Activated CD4-positive, CD25-positive, alpha-beta regulatory T cell treated with anti-CD3 and anti-CD28 coated beads, Interleukin-2, amount 50 U/mL, for 72 hours (primary cell): ENCODE measurements at regions not wholly inside any gene's neighbourhood (a gene's known extent, or its start where the extent isn't known, plus 50 kb on each side); places are given as distances from the start of the nearest gene placed in this dataset.
A peak's percentile ranks its signal among the peaks of the same experiment; 100 is the strongest.
"Not testable (repeated sequence)": the region's sequence is repeated elsewhere in the genome, so short reads cannot be mapped to it uniquely, and the experiment has no call there.

Experiments used
- DNase-seq: peaks from one replicate; pipeline ENCODE4 v3.0.0; 2021

GRCh38 chr14:105927096-105928060, 401.0 kb downstream of the TMEM121 start:
- DNase-seq, result no peak

- DNase-seq, result not testable (repeated sequence)
These were observed 402.1 kb downstream of the TMEM121 start for GRCh38 chr14:105928171-105929111.

GRCh38 chr14:105929327-105930081, 403.1 kb downstream of the TMEM121 start:
- DNase-seq, result no peak

- no peak for DNase-seq
These were observed 404.2 kb downstream of the TMEM121 start for GRCh38 chr14:105930572-105930971.

GRCh38 chr14:105931808-105932483, 405.6 kb downstream of the TMEM121 start:
- DNase-seq, result no peak

- DNase-seq, result no peak
These were observed 406.9 kb downstream of the TMEM121 start for GRCh38 chr14:105933238-105933637.

GRCh38 chr14:105935384-105935783, 409.0 kb downstream of the TMEM121 start:
- DNase-seq, result no peak

- no peak for DNase-seq
These were observed 411.1 kb downstream of the TMEM121 start for GRCh38 chr14:105937253-105938054.

- DNase-seq, result no peak
These were observed 411.9 kb downstream of the TMEM121 start for GRCh38 chr14:105938055-105938863.

- no peak for DNase-seq
These were observed 412.6 kb downstream of the TMEM121 start for GRCh38 chr14:105938959-105939358.

- DNase-seq, result no peak
These were observed 413.6 kb downstream of the TMEM121 start for GRCh38 chr14:105939810-105940508.

- DNase-seq, result no peak
These were observed 414.3 kb downstream of the TMEM121 start for GRCh38 chr14:105940534-105941225.

- DNase-seq, result no peak
These were observed 415.1 kb downstream of the TMEM121 start for GRCh38 chr14:105941226-105942166.

- DNase-seq, result not testable (repeated sequence)
These were observed 416.3 kb downstream of the TMEM121 start for GRCh38 chr14:105942725-105943124.

GRCh38 chr14:105943973-105944602, 417.7 kb downstream of the TMEM121 start:
- no peak for DNase-seq

GRCh38 chr14:105944632-105945610, 418.5 kb downstream of the TMEM121 start:
- peak; percentile 82 for DNase-seq
